Osteocyte (in vitro differentiated cells): ENCODE measurements at regions not wholly inside any gene's neighbourhood (a gene's known extent, or its start where the extent isn't known, plus 50 kb on each side); places are given as distances from the start of the nearest gene placed in this dataset.

Experiments
- DNase-seq: peaks from one replicate; pipeline ENCODE4 v3.0.0; 2021; ENCODE audit warnings: mixed read lengths; ENCODE audit not compliant: unreplicated experiment; ENCODE audit errors: extremely low spot score
- H3K27ac Mint-ChIP-seq: one replicate; pipeline ENCODE4 v1.8.0; 2021; ENCODE audit warnings: mild to moderate bottlenecking, mixed read lengths; ENCODE audit not compliant: unreplicated experiment
- H3K27me3 Mint-ChIP-seq: one replicate; pipeline ENCODE4 v1.8.0; 2021; ENCODE audit warnings: mixed read lengths; ENCODE audit not compliant: unreplicated experiment
- H3K36me3 Mint-ChIP-seq: one replicate; pipeline ENCODE4 v1.8.0; 2021; ENCODE audit warnings: mixed read lengths; ENCODE audit not compliant: unreplicated experiment
- H3K4me1 Mint-ChIP-seq: one replicate; pipeline ENCODE4 v1.8.0; 2021; ENCODE audit warnings: mixed read lengths; ENCODE audit not compliant: unreplicated experiment
- H3K4me3 Mint-ChIP-seq: one replicate; pipeline ENCODE4 v1.8.0; 2021; ENCODE audit warnings: mild to moderate bottlenecking, moderate library complexity, mixed read lengths; ENCODE audit not compliant: unreplicated experiment
- H3K9me3 Mint-ChIP-seq: one replicate; pipeline ENCODE4 v1.8.0; 2021; ENCODE audit warnings: mixed read lengths; ENCODE audit not compliant: unreplicated experiment
- CTCF ChIP-seq: fragments of 200-600 bp; sonication (generic); IDR thresholded peaks from 2 replicates; pipeline ENCODE4 v1.5.0; 2021; ENCODE audit warnings: antibody characterized with exemption, mild to moderate bottlenecking, moderate library complexity

GRCh38 chr1:96233422-96233821, 488.2 kb upstream of the PTBP2 start:
- no peak for DNase-seq
- no peaks in the 10 kb centered on the region for H3K36me3 Mint-ChIP-seq
- peaks cover 10% of the 10 kb centered on the region for H3K4me1 Mint-ChIP-seq

GRCh38 chr1:96234299-96234698, 487.3 kb upstream of the PTBP2 start:
- DNase-seq: no peak
- Mint-ChIP-seq H3K36me3 (no peaks in the 10 kb centered on the region), H3K27ac (no peak overlapping the region), H3K9me3 (no peaks in the 10 kb centered on the region), H3K4me1 (peaks cover 10% of the 10 kb centered on the region), H3K4me3 (no peak overlapping the region), H3K27me3 (no peaks in the 10 kb centered on the region)
- no peak for TF ChIP-seq CTCF

More at GRCh38 chr1:96233422-96233821, 488.2 kb upstream of the PTBP2 start:
- Mint-ChIP-seq H3K9me3 (no peaks in the 10 kb centered on the region), H3K4me3 (no peak overlapping the region), H3K27ac (no peak overlapping the region), H3K27me3 (no peaks in the 10 kb centered on the region)
- no peak for TF ChIP-seq CTCF

GRCh38 chr1:96236156-96236739, 485.3 kb upstream of the PTBP2 start:
- TF ChIP-seq CTCF: peak; percentile 75
- Mint-ChIP-seq H3K4me3 (no peak overlapping the region), H3K27ac (no peak overlapping the region), H3K9me3 (no peaks in the 10 kb centered on the region), H3K27me3 (no peaks in the 10 kb centered on the region), H3K36me3 (no peaks in the 10 kb centered on the region), H3K4me1 (peaks cover 10% of the 10 kb centered on the region)
- DNase-seq: no peak

- DNase-seq: no peak
- H3K4me3 Mint-ChIP-seq: no peak overlapping the region
- H3K27me3 Mint-ChIP-seq: no peaks in the 10 kb centered on the region
- peaks cover 10% of the 10 kb centered on the region for H3K4me1 Mint-ChIP-seq
- no peak overlapping the region for H3K27ac Mint-ChIP-seq
- no peaks in the 10 kb centered on the region for H3K9me3 Mint-ChIP-seq
- no peak for TF ChIP-seq CTCF
- H3K36me3 Mint-ChIP-seq: no peaks in the 10 kb centered on the region
Observed at GRCh38 chr1:96238426-96238825, 483.2 kb upstream of the PTBP2 start.

GRCh38 chr1:96240438-96240837, 481.1 kb upstream of the PTBP2 start:
- Mint-ChIP-seq H3K27ac (no peak overlapping the region), H3K27me3 (no peaks in the 10 kb centered on the region), H3K9me3 (no peaks in the 10 kb centered on the region), H3K4me3 (no peak overlapping the region), H3K36me3 (no peaks in the 10 kb centered on the region), H3K4me1 (no peaks in the 10 kb centered on the region)
- no peak for TF ChIP-seq CTCF
- no peak for DNase-seq
